ENCODE measurements at regions not wholly inside any gene's neighbourhood (a gene's known extent, or its start where the extent isn't known, plus 50 kb on each side); places are given as distances from the start of the nearest gene placed in this dataset.
A peak's percentile ranks its signal among the peaks of the same experiment; 100 is the strongest.
"Not testable (repeated sequence)": the region's sequence is repeated elsewhere in the genome, so short reads cannot be mapped to it uniquely, and the experiment has no call there.

GRCh38 chr12:124470806-124471205 lies 96.6 kb downstream of the NCOR2 start:
- Histone ChIP-seq H2AFZ (ENCODE audit: low read length) (no peak overlapping the region), H3K27ac (ENCODE audit: low read depth, low read length, poor library complexity, severe bottlenecking) (no peak overlapping the region), H4K20me1 (ENCODE audit: insufficient read depth, low read length) (no peaks in the 10 kb centered on the region), H3K4me1 (ENCODE audit: insufficient read depth, low read length, poor library complexity, severe bottlenecking) (peaks cover 23% of the 10 kb centered on the region), H3K79me2 (ENCODE audit: insufficient read depth, low read depth, low read length) (no peaks in the 10 kb centered on the region), H3K36me3 (ENCODE audit: insufficient read depth, low read length) (peaks cover 71% of the 10 kb centered on the region), H3K4me2 (ENCODE audit: low read length) (no peak overlapping the region), H3K4me3 (ENCODE audit: low read depth, low read length, poor library complexity, severe bottlenecking) (no peak overlapping the region), H3K9me3 (ENCODE audit: low read length) (peaks cover 32% of the 10 kb centered on the region; the same call in 1 of the 2 replicates), H3K9me2 (ENCODE audit: insufficient read depth, low read length) (no peaks in the 10 kb centered on the region)
- BruUV-seq (replicated peaks) = no TSS peak
- TF ChIP-seq EZH2phosphoT487 (IDR thresholded peaks at IDR 0.05; ENCODE audit: borderline replicate concordance, low read depth, low read length) = no peak
- TF ChIP-seq, protein P1, sequence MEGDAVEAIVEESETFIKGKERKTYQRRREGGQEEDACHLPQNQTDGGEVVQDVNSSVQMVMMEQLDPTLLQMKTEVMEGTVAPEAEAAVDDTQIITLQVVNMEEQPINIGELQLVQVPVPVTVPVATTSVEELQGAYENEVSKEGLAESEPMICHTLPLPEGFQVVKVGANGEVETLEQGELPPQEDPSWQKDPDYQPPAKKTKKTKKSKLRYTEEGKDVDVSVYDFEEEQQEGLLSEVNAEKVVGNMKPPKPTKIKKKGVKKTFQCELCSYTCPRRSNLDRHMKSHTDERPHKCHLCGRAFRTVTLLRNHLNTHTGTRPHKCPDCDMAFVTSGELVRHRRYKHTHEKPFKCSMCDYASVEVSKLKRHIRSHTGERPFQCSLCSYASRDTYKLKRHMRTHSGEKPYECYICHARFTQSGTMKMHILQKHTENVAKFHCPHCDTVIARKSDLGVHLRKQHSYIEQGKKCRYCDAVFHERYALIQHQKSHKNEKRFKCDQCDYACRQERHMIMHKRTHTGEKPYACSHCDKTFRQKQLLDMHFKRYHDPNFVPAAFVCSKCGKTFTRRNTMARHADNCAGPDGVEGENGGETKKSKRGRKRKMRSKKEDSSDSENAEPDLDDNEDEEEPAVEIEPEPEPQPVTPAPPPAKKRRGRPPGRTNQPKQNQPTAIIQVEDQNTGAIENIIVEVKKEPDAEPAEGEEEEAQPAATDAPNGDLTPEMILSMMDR (conservative IDR thresholded peaks at IDR 0.05; ENCODE audit: low read length) = no peak
- ChIA-PET POLR2A (no interaction called here), CTCF (ENCODE audit: unreplicated experiment) (no interaction called here)
- intact Hi-C loops (cut with micrococcal nuclease; ENCODE audit: unreplicated experiment) = no loop called here
- DNase-seq (ENCODE audit: low spot score) = no peak

GRCh38 chr12:124470139-124470538 lies 97.3 kb downstream of the NCOR2 start:
- Histone ChIP-seq H3K27ac (ENCODE audit: low read depth, low read length, poor library complexity, severe bottlenecking) (no peak overlapping the region), H3K9me2 (ENCODE audit: insufficient read depth, low read length) (no peaks in the 10 kb centered on the region), H3K9me3 (ENCODE audit: low read length) (peaks cover 34% of the 10 kb centered on the region; the same call in 1 of the 2 replicates), H4K20me1 (ENCODE audit: insufficient read depth, low read length) (no peaks in the 10 kb centered on the region), H3K4me2 (ENCODE audit: low read length) (no peak overlapping the region), H3K79me2 (ENCODE audit: insufficient read depth, low read depth, low read length) (no peaks in the 10 kb centered on the region), H2AFZ (ENCODE audit: low read length) (no peak overlapping the region), H3K4me3 (ENCODE audit: low read depth, low read length, poor library complexity, severe bottlenecking) (no peak overlapping the region), H3K4me1 (ENCODE audit: insufficient read depth, low read length, poor library complexity, severe bottlenecking) (peaks cover 28% of the 10 kb centered on the region), H3K36me3 (ENCODE audit: insufficient read depth, low read length) (peaks cover 71% of the 10 kb centered on the region)
- ChIA-PET CTCF (ENCODE audit: unreplicated experiment) (no interaction called here), POLR2A (no interaction called here)
- intact Hi-C loops (cut with micrococcal nuclease; ENCODE audit: unreplicated experiment) = no loop called here
- no peak for DNase-seq (ENCODE audit: low spot score)
- no TSS peak for BruUV-seq (replicated peaks)
- TF ChIP-seq, protein P1 (conservative IDR thresholded peaks at IDR 0.05; ENCODE audit: low read length) = no peak
- no peak for TF ChIP-seq EZH2phosphoT487 (IDR thresholded peaks at IDR 0.05; ENCODE audit: borderline replicate concordance, low read depth, low read length)

- H4K20me1 ChIP-seq (ENCODE audit: insufficient read depth, low read length) = no peaks in the 10 kb centered on the region
- BruUV-seq (replicated peaks) = no TSS peak
- intact Hi-C loops (cut with micrococcal nuclease; ENCODE audit: unreplicated experiment) = loop anchor here (5.0 kb wide), 3 partner anchors 77 to 298 kb away; no protein-coding TSS in a partner anchor
- H3K36me3 ChIP-seq (ENCODE audit: insufficient read depth, low read length) = peaks cover 71% of the 10 kb centered on the region
- TF ChIP-seq, protein P1 (conservative IDR thresholded peaks at IDR 0.05; ENCODE audit: low read length) = peak; percentile 88
- no peak for TF ChIP-seq EZH2phosphoT487 (IDR thresholded peaks at IDR 0.05; ENCODE audit: borderline replicate concordance, low read depth, low read length)
- H3K4me2 ChIP-seq (ENCODE audit: low read length) = no peak overlapping the region
- H2AFZ ChIP-seq (ENCODE audit: low read length) = no peak overlapping the region
- no peaks in the 10 kb centered on the region for H3K79me2 ChIP-seq (ENCODE audit: insufficient read depth, low read depth, low read length)
- ChIA-PET CTCF (ENCODE audit: unreplicated experiment) (no interaction called here), POLR2A (interaction anchor here (0.7 kb wide), 1 partner anchor 318 kb away, joined by 3 read pairs; no protein-coding TSS in a partner anchor)
- peaks cover 28% of the 10 kb centered on the region for H3K4me1 ChIP-seq (ENCODE audit: insufficient read depth, low read length, poor library complexity, severe bottlenecking)
- no peak overlapping the region for H3K4me3 ChIP-seq (ENCODE audit: low read depth, low read length, poor library complexity, severe bottlenecking)
- H3K27ac ChIP-seq (ENCODE audit: low read depth, low read length, poor library complexity, severe bottlenecking) = no peak overlapping the region
- H3K9me3 ChIP-seq (ENCODE audit: low read length) = peaks cover 35% of the 10 kb centered on the region; the same call in 1 of the 2 replicates
- H3K9me2 ChIP-seq (ENCODE audit: insufficient read depth, low read length) = no peaks in the 10 kb centered on the region
- DNase-seq (ENCODE audit: low spot score) = peak; percentile 29
Observed at GRCh38 chr12:124469193-124469888, 98.1 kb downstream of the NCOR2 start.

- peaks cover 55% of the 10 kb centered on the region for H3K36me3 ChIP-seq (ENCODE audit: insufficient read depth, low read length)
- H4K20me1 ChIP-seq (ENCODE audit: insufficient read depth, low read length); H3K79me2 ChIP-seq (ENCODE audit: insufficient read depth, low read depth, low read length); DNase-seq (ENCODE audit: low spot score); H3K4me3 ChIP-seq (ENCODE audit: low read depth, low read length, poor library complexity, severe bottlenecking); H3K27ac ChIP-seq (ENCODE audit: low read depth, low read length, poor library complexity, severe bottlenecking); POLR2A ChIA-PET; CTCF ChIA-PET (ENCODE audit: unreplicated experiment); BruUV-seq (replicated peaks); H2AFZ ChIP-seq (ENCODE audit: low read length); H3K9me2 ChIP-seq (ENCODE audit: insufficient read depth, low read length); H3K4me2 ChIP-seq (ENCODE audit: low read length): not testable (repeated sequence)
- H3K9me3 ChIP-seq (ENCODE audit: low read length) = peaks cover 22% of the 10 kb centered on the region; the same call in 1 of the 2 replicates
- H3K4me1 ChIP-seq (ENCODE audit: insufficient read depth, low read length, poor library complexity, severe bottlenecking) = peaks cover 28% of the 10 kb centered on the region
- intact Hi-C loops (cut with micrococcal nuclease; ENCODE audit: unreplicated experiment) = loop anchor here (2.0 to 5.0 kb wide), 4 partner anchors 75 to 300 kb away; partner anchors contain the start of gene NCOR2
Observed at GRCh38 chr12:124467549-124467948, 99.9 kb downstream of the NCOR2 start.

Data from OCI-LY7 (cell line).